Endothelial cell of umbilical vein (primary cell): ENCODE measurements at regions not wholly inside any gene's neighbourhood (a gene's known extent, or its start where the extent isn't known, plus 50 kb on each side); places are given as distances from the start of the nearest gene placed in this dataset.

ENCODE experiments used
- CTCF ChIP-seq, 2 donors: IDR thresholded peaks; 1 replicate in 1 of 2; 2 replicates in 1 of 2; pipeline ENCODE4 v1.5.1; 2011; ENCODE audit warnings: low read length in 2 of 2, mild to moderate bottlenecking in 2 of 2, moderate library complexity in 2 of 2, control low read depth in 1 of 2, inconsistent platforms in 1 of 2, low read depth in 1 of 2; ENCODE audit not compliant: insufficient read depth in 1 of 2; ENCODE audit errors: extremely low read depth in 1 of 2
- EZH2 ChIP-seq: IDR thresholded peaks from 2 replicates; pipeline ENCODE4 v1.6.1; 2012; ENCODE audit warnings: borderline replicate concordance, low read depth, mild to moderate bottlenecking, moderate library complexity, low read length, inconsistent platforms; ENCODE audit not compliant: severe bottlenecking
- FOS ChIP-seq: IDR thresholded peaks from 2 replicates; pipeline ENCODE4 v1.6.1; 2011; ENCODE audit warnings: mild to moderate bottlenecking, low read length, moderate library complexity, borderline replicate concordance; ENCODE audit not compliant: insufficient read depth
- GATA2 ChIP-seq: IDR thresholded peaks from 2 replicates; pipeline ENCODE4 v1.7.0; 2011; ENCODE audit warnings: low read depth, mild to moderate bottlenecking, moderate library complexity, mixed read lengths, low read length; ENCODE audit not compliant: insufficient read length, insufficient read depth
- JUN ChIP-seq: IDR thresholded peaks from 2 replicates; pipeline ENCODE4 v1.6.1; 2011; ENCODE audit warnings: borderline replicate concordance, low read depth; ENCODE audit not compliant: insufficient read length, insufficient read depth
- MAX ChIP-seq: IDR thresholded peaks from 2 replicates; pipeline ENCODE4 v1.6.1; 2011; ENCODE audit not compliant: insufficient read depth, insufficient read length
- POLR2A ChIP-seq: IDR thresholded peaks from 2 replicates; pipeline ENCODE4 v1.6.1; 2012; ENCODE audit warnings: low read depth, mild to moderate bottlenecking, control low read depth, low read length
- POLR2AphosphoS5 ChIP-seq: IDR thresholded peaks from 2 replicates; pipeline ENCODE4 v1.6.1; 2012; ENCODE audit warnings: low read depth, mild to moderate bottlenecking, control low read depth, low read length, moderate library complexity; ENCODE audit not compliant: insufficient read depth

- TF ChIP-seq CTCF (IDR thresholded peaks at IDR 0.05; ENCODE audit: extremely low read depth in 1 of 2, insufficient read depth in 1 of 2, low read depth in 1 of 2, low read length in 2 of 2) = no peak
- TF ChIP-seq EZH2 = no peak
- TF ChIP-seq POLR2A = no peak
- no peak for TF ChIP-seq POLR2AphosphoS5
- no peak for TF ChIP-seq MAX
- TF ChIP-seq JUN = no peak
- no peak for TF ChIP-seq FOS
- no peak for TF ChIP-seq GATA2
These were observed 609.5 kb upstream of the SLC8A1 start for GRCh38 chr2:41061356-41061755.
